Stimulated activated naive CD8-positive, alpha-beta T cell treated with anti-CD3 and anti-CD28 coated beads, Interleukin-15, Interleukin-2, amounts not matched to agents 100 ng/mL and 50 ng/mL, for 24 hours (primary cell): ENCODE measurements at regions not wholly inside any gene's neighbourhood (a gene's known extent, or its start where the extent isn't known, plus 50 kb on each side); places are given as distances from the start of the nearest gene placed in this dataset.

Source experiments
- H3K27ac Mint-ChIP-seq: one replicate; pipeline ENCODE4 v1.8.0; 2021; ENCODE audit warnings: mild to moderate bottlenecking, mixed read lengths
- H3K27me3 Mint-ChIP-seq: one replicate; pipeline ENCODE4 v1.8.0; 2021; ENCODE audit warnings: mixed read lengths
- H3K36me3 Mint-ChIP-seq: one replicate; pipeline ENCODE4 v1.8.0; 2021; ENCODE audit warnings: low read depth, mixed read lengths
- H3K4me1 Mint-ChIP-seq: one replicate; pipeline ENCODE4 v1.8.0; 2021; ENCODE audit warnings: low read depth, mixed read lengths
- H3K4me3 Mint-ChIP-seq: one replicate; pipeline ENCODE4 v1.8.0; 2021; ENCODE audit warnings: mild to moderate bottlenecking, mixed read lengths
- H3K9me3 Mint-ChIP-seq: one replicate; pipeline ENCODE4 v1.8.0; 2021; ENCODE audit warnings: mixed read lengths

DNA sequence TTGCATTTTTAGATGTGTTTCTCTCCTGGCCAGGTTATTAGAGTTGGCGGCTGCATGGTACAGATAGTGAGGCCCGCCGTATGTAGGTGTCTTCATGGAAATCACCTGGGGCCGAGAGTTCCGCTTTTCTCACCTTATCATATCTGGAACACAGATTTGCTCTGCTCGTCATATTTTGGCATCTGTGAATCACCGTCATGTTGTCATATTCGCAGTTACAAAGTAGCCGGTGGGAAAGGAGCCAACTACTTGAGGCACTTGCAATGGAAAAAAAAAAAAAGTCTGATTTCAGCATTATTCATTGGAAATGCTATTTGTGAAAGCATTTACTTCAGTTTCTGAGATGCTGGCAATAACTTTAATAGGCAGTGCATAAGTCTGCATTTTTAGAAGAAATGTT, 1715.2 kb upstream of the TENM3 start:
- H3K4me1 Mint-ChIP-seq = no peaks in the 10 kb centered on the region
- H3K9me3 Mint-ChIP-seq = peaks cover 10% of the 10 kb centered on the region
- no peaks in the 10 kb centered on the region for H3K36me3 Mint-ChIP-seq
- H3K27ac Mint-ChIP-seq = no peak overlapping the region
- H3K4me3 Mint-ChIP-seq = no peak overlapping the region
- no peaks in the 10 kb centered on the region for H3K27me3 Mint-ChIP-seq

GRCh38 chr4:180530787-180531186, 1712.4 kb upstream of the TENM3 start:
- Mint-ChIP-seq H3K27ac (no peak overlapping the region), H3K36me3 (no peaks in the 10 kb centered on the region), H3K27me3 (no peaks in the 10 kb centered on the region), H3K4me1 (no peaks in the 10 kb centered on the region), H3K9me3 (peaks cover 11% of the 10 kb centered on the region), H3K4me3 (no peak overlapping the region)

- Mint-ChIP-seq H3K4me3 (no peak overlapping the region), H3K9me3 (peaks cover 11% of the 10 kb centered on the region), H3K27ac (no peak overlapping the region), H3K36me3 (no peaks in the 10 kb centered on the region), H3K4me1 (no peaks in the 10 kb centered on the region), H3K27me3 (no peaks in the 10 kb centered on the region)
Observed at GRCh38 chr4:180532691-180533090, 1710.5 kb upstream of the TENM3 start.

- H3K4me1 Mint-ChIP-seq = no peaks in the 10 kb centered on the region
- no peaks in the 10 kb centered on the region for H3K27me3 Mint-ChIP-seq
- H3K27ac Mint-ChIP-seq = no peak overlapping the region
- H3K36me3 Mint-ChIP-seq = no peaks in the 10 kb centered on the region
- H3K9me3 Mint-ChIP-seq = no peaks in the 10 kb centered on the region
- H3K4me3 Mint-ChIP-seq = no peak overlapping the region
Observed at GRCh38 chr4:180538384-180539057, 1704.7 kb upstream of the TENM3 start.

GRCh38 chr4:180539284-180539683, 1703.9 kb upstream of the TENM3 start:
- no peak overlapping the region for H3K4me3 Mint-ChIP-seq
- H3K9me3 Mint-ChIP-seq = no peaks in the 10 kb centered on the region
- H3K4me1 Mint-ChIP-seq = no peaks in the 10 kb centered on the region
- H3K27me3 Mint-ChIP-seq = no peaks in the 10 kb centered on the region
- H3K27ac Mint-ChIP-seq = no peak overlapping the region
- no peaks in the 10 kb centered on the region for H3K36me3 Mint-ChIP-seq

GRCh38 chr4:180541678-180542077, 1701.5 kb upstream of the TENM3 start:
- Mint-ChIP-seq H3K27me3 (no peaks in the 10 kb centered on the region), H3K9me3 (no peaks in the 10 kb centered on the region), H3K27ac (no peak overlapping the region), H3K4me3 (no peak overlapping the region), H3K4me1 (no peaks in the 10 kb centered on the region), H3K36me3 (no peaks in the 10 kb centered on the region)

DNA sequence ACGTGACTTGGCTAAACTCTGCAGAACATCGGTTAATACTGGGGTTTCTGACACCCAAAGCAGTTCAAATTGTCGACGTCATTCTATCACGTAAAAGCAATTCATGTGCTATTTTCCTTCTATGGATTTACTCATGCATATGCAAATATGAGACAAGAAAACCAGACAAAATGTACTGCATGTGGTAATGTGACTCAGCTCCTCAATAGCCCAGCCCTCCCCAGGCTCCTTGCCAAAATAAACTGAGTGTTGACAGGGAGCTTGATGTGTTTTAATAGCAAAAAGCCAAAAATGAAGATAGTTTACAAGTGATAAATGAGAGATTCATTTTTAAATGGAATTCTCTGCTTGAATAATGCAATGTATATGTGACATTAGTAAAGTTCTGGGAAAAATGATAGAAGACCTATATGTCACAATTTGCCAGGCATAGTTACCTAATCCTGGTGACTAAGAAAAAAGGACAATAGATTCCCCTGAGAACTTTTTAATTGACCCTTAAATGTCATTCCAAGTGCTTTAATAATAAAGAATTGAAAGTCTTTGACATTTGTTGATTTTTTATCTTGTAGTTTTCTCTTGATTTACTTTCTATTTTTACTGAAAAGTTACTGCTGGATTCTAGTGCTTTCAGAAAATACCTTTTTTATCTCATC, 1700.6 kb upstream of the TENM3 start:
- H3K27me3 Mint-ChIP-seq = no peaks in the 10 kb centered on the region
- no peaks in the 10 kb centered on the region for H3K9me3 Mint-ChIP-seq
- no peaks in the 10 kb centered on the region for H3K36me3 Mint-ChIP-seq
- H3K27ac Mint-ChIP-seq = no peak overlapping the region
- no peaks in the 10 kb centered on the region for H3K4me1 Mint-ChIP-seq
- no peak overlapping the region for H3K4me3 Mint-ChIP-seq

GRCh38 chr4:180550106-180550505, 1693.1 kb upstream of the TENM3 start:
- peaks cover 3% of the 10 kb centered on the region for H3K27me3 Mint-ChIP-seq
- no peaks in the 10 kb centered on the region for H3K36me3 Mint-ChIP-seq
- no peaks in the 10 kb centered on the region for H3K4me1 Mint-ChIP-seq
- H3K4me3 Mint-ChIP-seq = no peak overlapping the region
- peaks cover 7% of the 10 kb centered on the region for H3K9me3 Mint-ChIP-seq
- no peak overlapping the region for H3K27ac Mint-ChIP-seq

DNA sequence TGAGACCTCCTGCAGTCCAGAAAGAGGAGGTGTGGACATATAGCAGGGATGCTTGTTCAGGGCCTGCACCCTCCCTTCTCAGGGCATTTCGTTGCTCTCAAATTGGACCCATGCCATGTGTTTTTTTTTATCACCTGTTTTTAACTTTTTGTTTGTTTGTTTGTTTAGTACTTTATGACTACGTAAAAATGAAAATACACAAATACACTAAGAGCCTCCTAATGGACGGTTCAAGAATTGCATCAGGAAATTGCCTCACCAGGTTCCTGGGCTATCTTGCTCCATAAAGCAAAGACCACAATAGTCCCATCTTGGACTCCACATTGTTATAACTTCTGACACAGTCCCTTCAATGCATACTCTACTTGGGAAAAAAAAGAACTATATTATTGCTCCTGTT, 1685.9 kb upstream of the TENM3 start:
- H3K36me3 Mint-ChIP-seq = no peaks in the 10 kb centered on the region
- H3K27me3 Mint-ChIP-seq = no peaks in the 10 kb centered on the region
- H3K4me1 Mint-ChIP-seq = no peaks in the 10 kb centered on the region
- H3K4me3 Mint-ChIP-seq = no peak overlapping the region
- H3K9me3 Mint-ChIP-seq = no peaks in the 10 kb centered on the region
- H3K27ac Mint-ChIP-seq = no peak overlapping the region

DNA sequence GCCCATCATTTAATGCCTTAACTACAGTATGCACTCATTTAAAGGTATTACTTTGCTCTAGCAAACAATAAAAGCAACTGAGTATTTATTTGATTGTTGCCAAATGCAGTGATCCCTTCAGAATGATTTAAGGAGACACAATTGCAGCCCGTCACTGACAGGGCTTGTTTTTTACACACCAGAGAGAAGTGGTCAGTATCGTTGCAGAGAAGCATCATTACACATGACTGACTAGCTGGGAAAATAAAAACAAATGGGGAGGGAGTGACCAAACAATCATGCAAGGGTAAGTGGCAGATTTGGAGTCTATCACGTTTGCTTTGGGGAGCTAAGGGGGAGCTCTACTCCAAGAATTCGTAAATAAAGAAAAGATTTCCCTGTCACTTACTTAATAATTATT, 1685.3 kb upstream of the TENM3 start:
- Mint-ChIP-seq H3K4me3 (no peak overlapping the region), H3K27me3 (no peaks in the 10 kb centered on the region), H3K27ac (no peak overlapping the region), H3K36me3 (no peaks in the 10 kb centered on the region), H3K4me1 (no peaks in the 10 kb centered on the region), H3K9me3 (no peaks in the 10 kb centered on the region)

- Mint-ChIP-seq H3K36me3 (no peaks in the 10 kb centered on the region), H3K4me1 (no peaks in the 10 kb centered on the region), H3K27ac (no peak overlapping the region), H3K4me3 (no peak overlapping the region), H3K27me3 (no peaks in the 10 kb centered on the region), H3K9me3 (no peaks in the 10 kb centered on the region)
Observed at GRCh38 chr4:180558427-180558826, 1684.8 kb upstream of the TENM3 start.

- Mint-ChIP-seq H3K27ac (no peak overlapping the region), H3K9me3 (no peaks in the 10 kb centered on the region), H3K27me3 (no peaks in the 10 kb centered on the region), H3K4me1 (no peaks in the 10 kb centered on the region), H3K4me3 (no peak overlapping the region), H3K36me3 (no peaks in the 10 kb centered on the region)
Observed at GRCh38 chr4:180560896-180561295, 1682.3 kb upstream of the TENM3 start.

- Mint-ChIP-seq H3K4me3 (no peak overlapping the region), H3K27ac (no peak overlapping the region), H3K9me3 (no peaks in the 10 kb centered on the region), H3K4me1 (no peaks in the 10 kb centered on the region), H3K36me3 (no peaks in the 10 kb centered on the region), H3K27me3 (no peaks in the 10 kb centered on the region)
Observed at GRCh38 chr4:180564026-180564425, 1679.2 kb upstream of the TENM3 start.

GRCh38 chr4:180564448-180564847, 1678.8 kb upstream of the TENM3 start:
- no peaks in the 10 kb centered on the region for H3K9me3 Mint-ChIP-seq
- H3K27ac Mint-ChIP-seq = no peak overlapping the region
- H3K27me3 Mint-ChIP-seq = no peaks in the 10 kb centered on the region

GRCh38 chr4:180565856-180566431, 1677.3 kb upstream of the TENM3 start:
- Mint-ChIP-seq H3K4me1 (no peaks in the 10 kb centered on the region), H3K9me3 (peaks cover 4% of the 10 kb centered on the region), H3K36me3 (no peaks in the 10 kb centered on the region), H3K27me3 (no peaks in the 10 kb centered on the region), H3K27ac (no peak overlapping the region), H3K4me3 (no peak overlapping the region)

More at GRCh38 chr4:180564448-180564847, 1678.8 kb upstream of the TENM3 start:
- H3K4me1 Mint-ChIP-seq = no peaks in the 10 kb centered on the region
- no peak overlapping the region for H3K4me3 Mint-ChIP-seq
- H3K36me3 Mint-ChIP-seq = no peaks in the 10 kb centered on the region

- H3K27ac Mint-ChIP-seq = no peak overlapping the region
- no peaks in the 10 kb centered on the region for H3K27me3 Mint-ChIP-seq
- no peak overlapping the region for H3K4me3 Mint-ChIP-seq
- no peaks in the 10 kb centered on the region for H3K36me3 Mint-ChIP-seq
- H3K9me3 Mint-ChIP-seq = peaks cover 5% of the 10 kb centered on the region
- no peaks in the 10 kb centered on the region for H3K4me1 Mint-ChIP-seq
Observed at GRCh38 chr4:180566492-180566891, 1676.7 kb upstream of the TENM3 start.
